HG02870 (cell line): ENCODE measurements at regions not wholly inside any gene's neighbourhood (a gene's known extent, or its start where the extent isn't known, plus 50 kb on each side); places are given as distances from the start of the nearest gene placed in this dataset.
"Not testable (repeated sequence)": the region's sequence is repeated elsewhere in the genome, so short reads cannot be mapped to it uniquely, and the experiment has no call there.

Experiments used
- ATAC-seq: cut with Tn5 transposase; IDR thresholded peaks from one replicate; pipeline ENCODE4 v1.9.1; 2021; ENCODE audit warnings: mild to moderate bottlenecking, moderate library complexity; ENCODE audit not compliant: unreplicated experiment

DNA sequence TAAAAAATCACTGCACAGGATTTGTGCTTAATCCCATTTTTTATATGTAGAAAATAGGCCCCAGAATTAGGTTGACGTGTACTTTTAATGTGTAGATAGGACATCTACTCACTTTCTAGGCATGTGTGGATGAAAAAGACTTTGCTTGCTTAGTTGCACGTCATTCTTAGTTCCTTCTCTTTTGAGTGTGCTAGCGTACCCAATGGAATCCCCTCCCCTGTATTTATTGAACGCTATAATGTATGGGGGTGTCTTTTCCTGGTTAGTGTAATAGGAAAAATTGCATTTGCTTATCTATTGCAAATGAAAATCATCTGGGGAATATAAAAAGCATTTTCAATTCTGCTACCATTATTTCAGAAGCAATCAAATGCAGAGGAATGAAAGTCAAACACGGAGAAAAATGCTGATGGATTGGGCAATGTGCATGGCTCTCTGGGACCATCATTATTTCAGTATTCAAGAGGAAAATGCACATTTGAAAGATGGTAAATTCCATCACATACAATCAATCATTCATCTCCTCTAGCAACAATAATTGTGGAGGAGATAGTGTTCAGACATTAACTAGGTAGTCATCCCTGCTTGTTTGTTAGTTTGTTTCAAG is 277.0 kb upstream of the B3GALT2 start:
- ATAC-seq, result no peak

DNA sequence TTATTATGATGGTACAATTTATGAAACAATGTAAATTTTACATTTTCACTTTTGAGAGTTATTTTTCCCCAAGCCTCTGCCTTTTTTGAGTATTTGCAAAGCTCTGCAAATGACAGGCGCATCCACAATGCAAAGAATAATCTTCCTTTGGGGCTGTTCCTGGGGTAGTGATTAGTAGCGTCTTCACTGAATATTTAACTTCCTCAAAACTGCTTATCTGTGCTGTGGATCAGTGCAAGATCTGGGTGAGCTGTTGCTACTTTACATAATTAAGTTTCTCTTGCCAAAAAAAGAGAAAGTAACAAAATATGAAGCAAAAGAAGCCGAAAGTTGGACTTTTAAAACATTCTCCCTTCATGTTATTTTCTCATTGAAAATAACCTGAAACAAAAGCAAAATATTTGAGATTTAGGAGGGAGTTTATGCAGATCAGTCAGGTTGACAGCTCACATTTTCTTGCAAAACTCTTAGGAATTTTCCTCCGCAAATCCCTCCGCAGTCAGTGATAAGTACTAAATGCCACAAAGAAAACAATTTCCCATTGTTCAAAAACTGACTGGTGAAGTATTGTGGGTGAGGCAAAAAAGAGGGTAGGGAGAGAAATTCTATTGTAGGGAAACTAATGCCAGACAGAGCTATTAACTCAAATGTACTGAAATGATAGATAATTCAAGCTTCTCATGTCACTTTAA is 276.4 kb upstream of the B3GALT2 start:
- no peak for ATAC-seq

DNA sequence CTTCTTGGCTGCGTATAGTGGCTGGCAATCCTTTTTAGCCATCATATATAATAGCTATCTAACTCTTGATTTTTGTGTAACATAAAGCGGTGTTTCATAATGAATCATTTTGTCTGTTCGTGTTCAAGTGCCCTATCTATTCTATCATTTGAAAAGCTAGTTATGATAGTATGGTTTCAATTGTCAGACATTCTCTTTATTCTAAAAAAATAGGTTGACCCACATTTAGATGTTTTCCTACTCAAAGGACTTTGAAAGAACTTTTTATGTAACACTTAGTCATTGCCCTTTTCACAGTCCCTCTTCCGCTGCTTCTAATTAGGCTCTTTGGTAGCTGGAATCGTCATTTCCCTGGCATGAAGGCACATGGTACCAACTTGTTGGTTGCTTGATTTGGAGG is 272.2 kb upstream of the B3GALT2 start:
- ATAC-seq, result no peak

DNA sequence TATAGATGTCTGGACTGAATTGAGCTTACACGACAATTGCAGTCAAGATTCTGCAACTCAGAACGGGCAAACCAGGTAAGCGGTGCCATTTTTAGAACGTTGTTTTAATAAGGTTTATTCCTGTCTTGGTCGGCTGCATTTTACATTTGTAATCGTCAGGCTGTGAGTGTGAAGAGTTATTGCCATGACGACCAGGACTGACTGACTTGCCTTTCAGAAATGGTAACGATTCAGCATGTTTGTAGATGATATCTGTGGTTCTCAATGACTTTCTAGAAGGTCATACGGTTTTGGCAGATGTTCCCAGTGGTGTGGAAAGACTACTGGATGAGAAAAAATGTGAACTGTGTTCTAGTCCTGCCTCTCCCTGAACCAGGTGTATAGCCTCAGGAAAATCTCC is 271.3 kb upstream of the B3GALT2 start:
- no peak for ATAC-seq

DNA sequence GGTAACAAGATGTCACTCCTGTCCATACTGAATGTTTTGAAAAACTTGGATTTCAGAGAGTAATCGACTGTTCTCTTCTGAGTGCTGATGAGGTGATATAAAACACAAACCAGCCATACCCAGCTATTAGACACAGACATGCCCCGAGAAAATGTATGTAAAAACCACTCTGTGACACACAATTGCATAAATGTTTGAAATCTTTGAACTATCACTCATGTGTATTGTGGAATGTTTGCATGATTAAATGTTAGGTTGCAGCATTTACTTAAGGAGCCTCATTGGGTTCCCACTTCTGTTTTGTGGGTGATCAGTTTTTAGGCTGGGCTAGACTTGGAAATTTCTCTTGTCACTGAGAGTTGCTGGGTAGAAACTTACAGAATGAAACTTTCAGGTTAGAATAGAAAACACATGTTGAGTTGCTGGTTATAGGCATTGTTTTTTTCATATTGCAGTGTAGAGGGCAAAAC is 270.4 kb upstream of the B3GALT2 start:
- peak; percentile 81 for ATAC-seq

DNA sequence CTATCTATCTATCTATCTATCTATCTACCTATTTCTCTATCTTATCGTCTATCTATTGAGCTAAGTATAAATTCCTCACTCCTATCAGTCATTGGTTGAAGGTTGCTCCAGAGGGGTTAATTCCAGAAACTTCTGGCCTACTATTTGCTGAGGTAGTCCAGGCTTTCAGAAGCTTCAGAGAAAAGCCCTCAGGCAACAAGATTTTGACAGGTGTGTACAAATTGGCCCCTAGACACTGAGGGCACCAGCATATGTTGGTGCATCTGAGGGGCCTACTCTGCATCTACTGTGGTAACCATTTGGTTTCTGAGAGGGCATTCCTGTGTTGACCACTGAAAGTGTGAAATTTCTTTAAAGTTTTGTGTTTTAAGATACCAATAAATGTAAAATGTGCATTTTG is 265.2 kb upstream of the B3GALT2 start:
- ATAC-seq, result no peak

DNA sequence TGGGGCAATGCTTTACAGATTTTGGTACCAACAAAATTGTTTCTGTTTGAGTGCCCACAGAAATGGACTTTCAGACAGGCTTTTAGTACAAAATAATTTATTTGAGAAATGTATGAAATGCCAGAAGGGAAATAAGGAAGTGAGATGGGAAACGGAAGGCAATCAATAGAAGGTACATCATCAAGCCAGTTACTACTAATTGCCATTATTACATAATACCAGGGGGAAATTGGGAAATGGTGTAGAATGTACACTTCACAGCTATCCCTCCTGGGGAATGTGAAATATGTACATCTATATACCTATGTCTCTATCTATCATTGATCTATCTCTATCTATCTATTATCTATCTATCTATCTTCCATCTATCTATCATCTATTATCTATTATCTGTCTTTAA is 264.6 kb upstream of the B3GALT2 start:
- no peak for ATAC-seq

DNA sequence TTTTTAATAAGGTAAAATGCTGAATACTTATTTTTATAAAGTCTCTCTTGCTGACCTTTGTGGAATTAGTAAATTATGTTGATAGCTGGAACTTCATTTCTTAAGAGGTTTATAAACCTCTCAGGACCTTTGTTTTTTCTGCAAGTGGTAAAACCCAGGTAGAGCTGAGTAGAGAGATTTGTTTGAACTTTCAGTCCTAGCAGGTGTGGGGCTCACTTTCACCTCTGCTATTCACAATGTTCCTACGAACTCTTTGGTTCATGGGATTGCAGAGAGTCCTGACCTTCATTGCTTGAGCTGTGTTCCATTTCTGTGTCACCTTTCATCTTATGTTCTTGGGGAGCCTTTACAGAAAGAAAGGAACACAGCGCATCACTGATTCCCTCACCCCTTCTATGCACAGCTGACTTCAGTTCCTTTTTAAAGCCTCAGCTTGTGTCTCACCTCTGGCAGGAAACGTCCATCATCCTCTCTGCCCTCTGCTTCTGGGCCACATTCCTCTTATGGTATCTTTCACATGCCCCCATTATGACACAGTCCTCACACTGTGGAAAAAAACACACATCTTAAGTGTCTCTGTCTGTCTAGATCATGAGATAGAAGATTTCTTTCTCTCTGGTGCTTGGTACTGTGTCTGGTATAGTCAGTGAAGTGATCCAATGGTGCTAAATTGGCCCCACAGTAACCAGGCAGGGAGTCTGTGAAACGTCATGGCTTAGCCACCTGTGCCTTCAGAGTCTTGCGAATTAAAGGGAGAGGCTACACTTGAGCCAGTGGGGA is 262.5 kb upstream of the B3GALT2 start:
- ATAC-seq, result peak; percentile 85

DNA sequence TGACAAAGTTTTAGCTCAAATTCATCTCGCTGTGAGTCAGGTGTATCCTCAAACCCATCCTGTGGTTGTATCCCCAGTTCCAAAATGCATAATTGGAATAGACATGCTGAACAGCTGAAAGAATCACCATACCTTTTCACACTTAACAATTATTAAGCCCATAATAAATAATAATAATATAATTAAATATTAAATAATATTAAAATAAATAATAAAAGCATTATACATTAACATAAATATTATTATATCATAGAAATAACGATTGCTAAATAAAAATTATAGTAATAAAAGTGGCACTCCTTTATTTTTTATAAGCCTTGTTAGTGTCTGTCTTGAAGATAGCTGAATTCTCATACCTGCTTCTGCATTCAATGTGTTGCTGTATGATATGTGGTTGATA is 257.5 kb upstream of the B3GALT2 start:
- no peak for ATAC-seq

DNA sequence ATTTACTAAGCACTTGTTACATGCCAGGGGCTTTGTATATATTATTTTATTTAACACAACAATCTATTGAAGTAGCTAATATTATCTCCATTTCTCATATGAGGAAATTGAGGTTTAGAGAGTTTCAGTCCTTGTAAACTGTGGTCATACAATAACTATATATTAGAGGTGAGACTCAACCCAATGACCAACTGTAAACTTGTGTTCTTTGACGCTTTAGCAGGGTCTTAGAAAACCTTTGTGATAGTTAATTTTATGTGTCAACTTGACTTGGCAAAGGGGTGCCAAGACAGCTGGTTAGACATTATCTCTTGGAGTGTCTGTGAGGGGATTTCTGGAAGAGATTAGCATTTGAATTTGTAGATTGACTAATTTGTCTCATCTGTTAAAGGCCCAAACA is 252.4 kb upstream of the B3GALT2 start:
- ATAC-seq, result peak; percentile 75

DNA sequence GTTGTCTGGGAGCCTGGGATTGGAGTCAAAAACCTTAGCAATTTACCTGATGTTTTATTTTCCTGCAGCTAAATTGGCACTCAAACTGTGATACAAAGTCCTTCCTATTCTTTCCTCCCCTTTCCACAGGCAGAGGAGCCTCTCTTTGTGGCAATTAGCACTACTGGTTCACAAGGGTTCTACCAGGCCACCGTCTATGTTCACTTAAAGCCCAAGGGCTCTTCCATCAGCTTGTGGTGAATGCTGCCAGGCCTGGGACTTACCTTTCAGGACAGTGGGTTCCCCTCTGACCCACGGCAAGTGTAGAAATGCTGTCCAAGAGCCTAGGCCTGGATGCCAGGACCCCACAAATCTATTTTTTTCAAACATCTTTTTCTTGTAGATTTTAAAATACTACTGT is 251.9 kb upstream of the B3GALT2 start:
- peak; percentile 1 for ATAC-seq

DNA sequence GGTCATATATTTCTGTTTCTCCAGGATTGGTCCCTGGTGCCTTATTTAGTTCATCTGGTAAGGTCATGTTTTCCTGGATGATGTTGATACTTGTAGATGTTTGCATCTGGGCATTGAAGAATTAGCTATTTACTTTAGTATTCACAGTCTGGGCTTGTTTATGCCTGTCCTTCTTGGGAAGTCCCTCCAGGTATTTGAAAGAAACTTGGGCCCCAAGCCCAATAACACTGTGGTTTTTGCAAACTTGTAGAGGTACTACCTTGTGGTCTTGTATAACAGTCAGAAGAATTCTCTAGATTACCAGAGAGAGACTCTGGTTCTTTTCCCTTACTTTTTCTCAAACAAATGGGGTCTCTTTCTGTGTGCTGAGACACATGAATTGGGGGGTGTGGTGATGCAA is 251.4 kb upstream of the B3GALT2 start:
- peak; percentile 93 for ATAC-seq

DNA sequence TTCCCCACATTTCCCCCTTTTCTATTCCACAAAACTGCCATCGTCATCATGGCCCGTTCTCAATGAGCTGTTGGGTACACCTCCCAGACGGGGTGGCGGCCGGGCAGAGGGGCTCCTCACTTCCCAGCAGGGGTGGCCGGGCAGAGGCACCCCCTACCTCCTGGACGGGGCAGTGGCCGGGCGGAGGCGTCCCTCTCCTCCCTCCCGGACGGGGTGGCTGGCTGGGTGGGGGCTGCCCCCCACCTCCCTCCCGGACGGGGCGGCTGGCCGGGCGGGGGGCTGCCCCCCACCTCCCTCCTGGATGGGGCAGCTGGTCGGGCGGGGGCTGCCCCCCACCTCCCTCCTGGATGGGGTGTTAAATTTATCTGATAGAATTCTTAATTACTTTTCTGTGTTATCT is 250.9 kb upstream of the B3GALT2 start:
- not testable (repeated sequence) for ATAC-seq

DNA sequence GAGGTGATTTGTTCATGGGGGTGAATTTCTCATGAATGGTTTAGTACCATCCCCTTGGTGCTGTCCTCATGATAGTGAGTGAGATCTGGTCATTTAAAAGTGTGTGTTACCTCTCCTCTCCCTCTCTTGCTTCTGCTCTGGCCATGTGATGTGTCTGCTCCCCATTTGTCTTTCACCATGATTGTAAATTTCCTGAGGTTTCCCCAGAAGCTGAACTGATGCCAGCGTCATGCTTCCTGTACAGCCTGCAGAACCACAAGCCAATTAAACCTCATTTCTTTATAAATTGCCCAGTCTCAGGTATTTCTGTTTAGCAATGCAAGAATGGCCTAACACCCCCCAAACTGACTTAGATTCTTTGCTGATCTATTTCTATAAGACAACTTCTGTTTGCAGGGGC is 249.4 kb upstream of the B3GALT2 start:
- ATAC-seq, result no peak

DNA sequence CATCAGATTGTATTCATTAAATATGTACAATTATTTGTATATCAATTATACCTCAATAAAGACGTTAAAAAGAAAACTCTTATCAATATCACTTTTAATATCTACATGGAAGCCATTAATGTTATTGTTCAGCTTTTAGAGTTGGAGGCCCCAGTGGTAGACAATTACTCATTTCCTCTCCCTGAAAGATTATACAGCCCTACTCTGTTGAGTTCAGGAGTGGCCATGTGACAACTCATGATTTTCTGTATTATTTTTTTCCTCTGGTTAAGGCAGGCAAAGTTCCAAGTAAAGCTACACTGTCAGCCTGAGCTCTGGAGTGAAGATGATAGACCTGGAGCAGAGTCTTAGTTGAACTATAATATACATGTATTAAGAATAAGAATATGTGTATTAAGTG is 247.9 kb upstream of the B3GALT2 start:
- ATAC-seq, result no peak

DNA sequence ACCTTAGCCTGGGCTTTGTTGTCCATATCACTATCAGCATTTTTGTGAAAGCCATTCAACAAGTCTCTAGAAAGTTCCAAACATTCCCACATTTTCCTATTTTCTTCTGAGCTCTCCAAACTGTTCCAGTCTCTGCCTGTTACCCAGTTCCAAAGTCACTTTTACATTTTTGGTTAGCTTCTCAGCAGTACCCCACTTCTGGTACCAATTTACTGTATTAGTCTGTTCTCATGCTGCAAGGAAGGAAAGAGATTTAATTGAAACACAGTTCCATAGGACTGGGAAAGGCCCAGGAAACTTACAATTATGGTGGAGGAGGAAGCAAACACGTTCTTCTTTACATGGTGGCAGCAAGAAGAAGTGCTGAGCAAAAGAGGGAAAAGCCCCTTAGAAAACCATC is 247.2 kb upstream of the B3GALT2 start:
- ATAC-seq, result no peak

DNA sequence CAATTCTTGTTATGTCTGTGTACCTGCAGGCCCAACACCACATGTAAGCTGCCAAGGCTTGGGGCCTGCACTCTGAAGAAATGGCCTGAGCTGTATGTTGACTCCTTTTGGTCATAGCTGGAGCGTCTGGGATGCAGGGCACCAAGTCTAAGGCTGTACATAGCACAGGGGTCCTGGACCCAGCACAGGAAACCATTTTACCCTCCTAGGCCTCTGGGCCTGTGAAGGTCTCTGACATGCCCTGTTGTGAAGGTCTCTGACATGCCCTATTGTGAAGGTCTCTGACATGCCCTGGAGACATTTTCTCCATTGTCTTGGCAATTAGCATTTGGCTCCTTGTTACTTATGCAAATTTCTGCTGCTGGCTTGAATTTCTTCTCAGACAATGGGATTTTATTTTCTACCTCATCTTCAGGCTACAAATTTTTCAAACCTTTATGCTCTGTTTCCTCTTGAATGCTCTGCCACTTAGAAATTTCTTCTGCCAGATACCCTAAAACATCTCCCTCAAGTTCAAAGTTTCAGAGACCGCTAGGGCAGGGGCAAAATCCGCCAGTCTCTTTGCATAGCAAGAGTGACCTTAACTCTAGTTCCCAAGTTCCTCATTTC is 246.7 kb upstream of the B3GALT2 start:
- ATAC-seq, result no peak

DNA sequence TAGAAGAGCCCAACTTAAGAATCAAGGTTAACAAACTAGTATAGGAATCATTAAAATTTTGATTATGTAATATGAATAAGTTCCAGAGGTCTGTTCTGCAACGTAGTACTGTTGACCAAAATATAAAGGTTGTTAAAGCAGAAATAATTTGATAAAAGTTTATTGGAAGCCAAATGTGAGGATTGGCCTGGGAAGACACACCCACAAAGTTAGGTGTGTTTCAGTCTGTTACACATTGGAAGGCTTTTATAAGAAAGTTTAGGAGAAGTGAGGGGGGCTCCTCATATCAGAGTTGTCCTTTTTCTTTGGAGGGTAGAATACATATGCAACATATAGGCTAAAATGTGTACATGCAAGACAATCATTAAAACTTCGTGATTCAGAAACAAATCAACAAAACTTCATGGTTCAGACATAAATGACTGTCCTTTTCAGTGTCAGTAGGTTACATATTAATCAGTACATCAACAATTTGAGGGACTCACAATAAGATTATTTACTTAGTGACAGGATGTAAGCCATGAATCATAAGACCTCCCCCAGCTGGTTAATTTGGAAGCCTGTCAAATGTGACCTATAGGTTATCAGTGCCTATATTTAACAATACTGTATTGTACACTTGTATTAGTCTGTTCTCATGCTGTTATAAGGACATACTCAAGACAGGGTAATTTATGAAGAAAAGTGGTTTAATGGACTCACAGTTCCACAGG is 245.0 kb upstream of the B3GALT2 start:
- ATAC-seq, result no peak

DNA sequence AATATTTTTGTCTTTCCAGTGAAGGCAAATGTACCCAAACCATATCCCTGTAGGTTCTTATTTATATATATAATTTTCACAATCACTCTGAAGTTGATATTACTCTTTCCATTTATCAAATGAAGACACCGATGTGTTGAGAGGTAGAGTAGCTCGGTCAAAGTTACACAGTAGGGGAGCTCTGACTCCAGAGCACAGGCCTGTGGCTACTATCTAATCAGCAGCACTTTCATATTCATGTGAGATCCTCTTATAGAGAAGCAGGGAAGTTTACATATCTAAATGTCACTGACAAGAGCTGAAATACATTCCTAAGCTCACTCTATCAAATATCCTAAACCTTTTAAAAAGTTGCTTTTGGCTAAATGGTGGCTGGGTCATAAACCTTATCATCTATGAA is 241.1 kb upstream of the B3GALT2 start:
- no peak for ATAC-seq

DNA sequence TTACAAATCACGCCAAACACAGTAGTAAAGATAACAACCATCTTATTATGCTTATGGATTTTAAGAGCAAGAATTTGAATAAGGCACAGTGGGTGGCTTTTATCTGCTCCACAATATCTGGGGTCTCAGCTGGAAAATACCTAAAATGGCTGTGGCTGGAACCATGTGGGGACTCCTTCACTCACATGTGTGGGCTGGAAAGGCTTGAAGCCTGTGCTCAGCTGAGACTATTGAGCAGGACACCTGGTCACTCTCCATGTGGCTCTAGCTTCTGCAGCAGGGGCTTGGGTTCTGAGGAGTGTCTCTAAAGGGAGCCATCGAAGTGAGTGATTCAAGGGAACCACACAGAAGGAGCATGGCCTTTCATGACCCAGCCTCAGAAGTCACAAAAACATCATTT is 239.6 kb upstream of the B3GALT2 start:
- ATAC-seq, result no peak

DNA sequence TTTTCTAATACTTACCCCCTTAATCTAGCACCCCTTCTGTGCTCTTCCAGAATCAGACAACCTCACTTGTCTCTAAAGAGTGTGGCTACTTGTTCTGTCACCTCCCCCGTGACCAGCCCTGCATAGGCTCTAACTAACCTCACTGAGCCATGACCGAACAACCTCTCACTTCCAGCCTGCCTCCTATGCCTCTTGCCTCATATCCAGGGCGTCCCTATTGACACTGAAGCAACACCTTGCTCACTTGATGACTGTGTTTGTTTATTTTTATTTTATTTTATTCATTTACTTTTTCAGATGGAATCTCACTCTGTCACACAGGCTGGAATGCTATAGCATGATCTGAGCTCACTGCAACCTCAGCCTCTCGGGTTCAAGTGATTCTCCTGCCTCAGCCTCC is 235.1 kb upstream of the B3GALT2 start:
- ATAC-seq, result no peak
